M059J (cell line): ENCODE measurements at regions not wholly inside any gene's neighbourhood (a gene's known extent, or its start where the extent isn't known, plus 50 kb on each side); places are given as distances from the start of the nearest gene placed in this dataset.
A peak's percentile ranks its signal among the peaks of the same experiment; 100 is the strongest.

Experiments
- DNase-seq: peaks from one replicate; pipeline ENCODE4 v3.0.0-alpha.2; 2012; ENCODE audit warnings: low read depth

- DNase-seq, result no peak
Measured at GRCh38 chr13:62678039-62678438, 1262.4 kb upstream of the PCDH20 start.

- DNase-seq, result peak; percentile 0
Measured at GRCh38 chr13:62663767-62664166, 1248.1 kb upstream of the PCDH20 start.

GRCh38 chr13:62659365-62659764, 1243.7 kb upstream of the PCDH20 start:
- DNase-seq, result no peak

GRCh38 chr13:62653371-62653770, 1237.7 kb upstream of the PCDH20 start:
- DNase-seq, result no peak

GRCh38 chr13:62643799-62644524, 1228.3 kb upstream of the PCDH20 start:
- DNase-seq, result no peak

GRCh38 chr13:62643007-62643483, 1227.4 kb upstream of the PCDH20 start:
- peak; percentile 50 for DNase-seq

- no peak for DNase-seq
Measured at GRCh38 chr13:62635161-62635560, 1219.5 kb upstream of the PCDH20 start.

GRCh38 chr13:62633448-62633847, 1217.8 kb upstream of the PCDH20 start:
- DNase-seq, result no peak

GRCh38 chr13:62631619-62632018, 1216.0 kb upstream of the PCDH20 start:
- DNase-seq, result no peak

- DNase-seq, result no peak
Measured at GRCh38 chr13:62631124-62631523, 1215.5 kb upstream of the PCDH20 start.

- peak; percentile 0 for DNase-seq
Measured at GRCh38 chr13:62629618-62630017, 1214.0 kb upstream of the PCDH20 start.

GRCh38 chr13:62627226-62627625, 1211.6 kb upstream of the PCDH20 start:
- no peak for DNase-seq

GRCh38 chr13:62626771-62627170, 1211.1 kb upstream of the PCDH20 start:
- peak; percentile 0 for DNase-seq

GRCh38 chr13:62625214-62625881, 1209.7 kb upstream of the PCDH20 start:
- no peak for DNase-seq

- DNase-seq, result no peak
Measured at GRCh38 chr13:62613819-62614218, 1198.2 kb upstream of the PCDH20 start.

- no peak for DNase-seq
Measured at GRCh38 chr13:62611343-62611742, 1195.7 kb upstream of the PCDH20 start.

- DNase-seq, result no peak
Measured at GRCh38 chr13:62598708-62599107, 1183.1 kb upstream of the PCDH20 start.

GRCh38 chr13:62595976-62596375, 1180.3 kb upstream of the PCDH20 start:
- no peak for DNase-seq

GRCh38 chr13:62593804-62594203, 1178.2 kb upstream of the PCDH20 start:
- no peak for DNase-seq

GRCh38 chr13:62583466-62583865, 1167.8 kb upstream of the PCDH20 start:
- DNase-seq, result no peak

GRCh38 chr13:62578402-62578801, 1162.8 kb upstream of the PCDH20 start:
- no peak for DNase-seq

- no peak for DNase-seq
Measured at GRCh38 chr13:62564770-62565169, 1149.1 kb upstream of the PCDH20 start.

- DNase-seq, result no peak
Measured at GRCh38 chr13:62563251-62563650, 1147.6 kb upstream of the PCDH20 start.
